GM12878 (cell line): ENCODE measurements at regions not wholly inside any gene's neighbourhood (a gene's known extent, or its start where the extent isn't known, plus 50 kb on each side); places are given as distances from the start of the nearest gene placed in this dataset.

ENCODE experiments used
- ATAC-seq: fragments of 200-7000 bp; cut with Tn5 transposase; 3 replicates; pipeline ENCODE4 v1.9.1; 2020; ENCODE audit warnings: mild to moderate bottlenecking, moderate library complexity
- BruUV-seq: library from RNA; stranded (reverse); fragments of 400-500 nt; replicated peaks from 2 replicates; lab custom pipeline; 2021; lab: Mats Ljungman, UMichigan
- CTCF ChIA-PET: fragments of 300-600 bp; sonication (Branson Sonifier 250); formaldehyde crosslinking; extraction: SDS; loops from one replicate; lab custom pipeline; 2021; ENCODE audit warnings: inconsistent platforms; lab: Yijun Ruan, JAX
- POLR2A ChIA-PET: fragments of 350-600 bp; formaldehyde crosslinking; extraction: SDS; loops from one replicate; lab custom pipeline; 2021; ENCODE audit warnings: inconsistent platforms; lab: Charles Lee
- RAD21 ChIA-PET: fragments of 300-600 bp; sonication (Branson Sonifier 250); formaldehyde crosslinking; loops from one replicate; lab custom pipeline; 2023; ENCODE audit warnings: antibody characterized with exemption; ENCODE audit not compliant: unreplicated experiment; lab: Charles Lee
- SMC1A ChIA-PET: fragments of 300-600 bp; sonication (Branson Sonifier 250); formaldehyde crosslinking; loops from one replicate; lab custom pipeline; 2023; ENCODE audit not compliant: unreplicated experiment, uncharacterized antibody; lab: Charles Lee
- DNase-seq: peaks from one replicate; pipeline ENCODE4 v3.0.0-alpha.2; 2011; ENCODE audit warnings: low read depth, low spot score
- FAIRE-seq: peaks from 3 replicates; lab custom pipeline; 2011; peaks lifted over from hg19 to GRCh38; lab: Jason Lieb, UNC
- H2AFZ ChIP-seq: 2 replicates; pipeline ENCODE4 v1.6.0; 2011; ENCODE audit warnings: low read depth, low read length, control low read depth; ENCODE audit not compliant: control insufficient read depth
- H3K27ac ChIP-seq: 2 replicates; pipeline ENCODE4 v1.5.1; 2011; ENCODE audit warnings: control low read depth; ENCODE audit not compliant: control insufficient read depth, insufficient read depth
- H3K27me3 ChIP-seq, 2 experiments: replicated peaks in 1 of 2; 2 replicates each; pipeline versions ENCODE4 v1.6.0 to v1.6.1; 2011; ENCODE audit warnings: low read length in 1 of 2; ENCODE audit not compliant: control insufficient read depth in 2 of 2, insufficient read depth in 2 of 2
- H3K36me3 ChIP-seq, 2 experiments: 2 replicates each; pipeline ENCODE4 v1.5.1; 2011; ENCODE audit warnings: low read length in 1 of 2; ENCODE audit not compliant: control insufficient read depth in 2 of 2, insufficient read depth in 2 of 2
- H3K4me1 ChIP-seq: 2 replicates; pipeline ENCODE4 v1.6.1; 2011; ENCODE audit warnings: mild to moderate bottlenecking, low read length, moderate library complexity, mixed read lengths; ENCODE audit not compliant: control insufficient read depth, insufficient read depth
- H3K4me2 ChIP-seq: 2 replicates; pipeline ENCODE4 v1.6.0; 2011; ENCODE audit warnings: control low read depth; ENCODE audit not compliant: control insufficient read depth, insufficient read depth
- H3K4me3 ChIP-seq: fragments of 200-600 bp; sonication (generic); 2 replicates; pipeline ENCODE4 v1.5.1; 2016
- H3K79me2 ChIP-seq: 2 replicates; pipeline ENCODE4 v1.6.0; 2011; ENCODE audit warnings: low read length; ENCODE audit not compliant: control insufficient read depth, insufficient read depth
- H3K9ac ChIP-seq: 2 replicates; pipeline ENCODE4 v1.8.0; 2011; ENCODE audit warnings: low read length, control low read depth, mixed read lengths; ENCODE audit not compliant: control insufficient read depth, insufficient read depth
- H3K9me3 ChIP-seq: replicated peaks from 3 replicates; pipeline ENCODE4 v1.5.1; 2011; ENCODE audit warnings: mild to moderate bottlenecking, low read length; ENCODE audit not compliant: control insufficient read depth, insufficient read depth
- H4K20me1 ChIP-seq: 2 replicates; pipeline ENCODE4 v1.6.0; 2011; ENCODE audit not compliant: control insufficient read depth, insufficient read depth
- CHD2 ChIP-seq: IDR thresholded peaks from 2 replicates; pipeline ENCODE4 v1.6.1; 2011; ENCODE audit warnings: low read depth, low read length, improper control_type of control experiment, borderline replicate concordance
- DPF2 ChIP-seq: fragments of 450-650 bp; IDR thresholded peaks from 2 replicates; pipeline ENCODE4 v1.6.1; 2017; ENCODE audit warnings: mild to moderate bottlenecking
- EED ChIP-seq: sonication (generic); IDR thresholded peaks from 2 replicates; pipeline ENCODE4 v1.6.1; 2016; ENCODE audit warnings: antibody characterized with exemption, low read depth
- EZH2 ChIP-seq: IDR thresholded peaks from 2 replicates; pipeline ENCODE4 v1.6.1; 2012; ENCODE audit warnings: low read depth, mild to moderate bottlenecking, control low read depth, inconsistent platforms, low read length, borderline replicate concordance; ENCODE audit not compliant: control insufficient read depth
- FOXM1 ChIP-seq: IDR thresholded peaks from 2 replicates; pipeline ENCODE4 v1.6.1; 2012; ENCODE audit warnings: low read depth, mild to moderate bottlenecking, inconsistent platforms, low read length, moderate library complexity
- PAX5 ChIP-seq: IDR thresholded peaks from 2 replicates; pipeline ENCODE4 v1.6.1; 2011; ENCODE audit warnings: low read depth, low read length, borderline replicate concordance
- POLR2AphosphoS2 ChIP-seq: IDR thresholded peaks from 2 replicates; pipeline ENCODE4 v1.6.1; 2011; ENCODE audit warnings: low read depth, mild to moderate bottlenecking, low read length, improper control_type of control experiment, moderate library complexity
- ZNF274 ChIP-seq: IDR thresholded peaks from one replicate; pipeline ENCODE4 v1.8.0; 2011; ENCODE audit not compliant: insufficient read length, insufficient read depth
- WGBS: methylation state at CpG from one replicate; pipeline ENCODE4 v1.1.6; 2016; ENCODE audit warnings: low lambda C conversion rate; ENCODE audit not compliant: insufficient replicate concordance, insufficient coverage; ENCODE audit errors: missing lambda C conversion rate; 5-methylcytosine and 5-hydroxymethylcytosine counted together
- in situ Hi-C: fragments of 300-500 bp; cut with MboI; formaldehyde crosslinking; loops from 9 replicates; pipeline ENCODE4 v1.14.3; 2018; ENCODE audit warnings: mixed read lengths
- intact Hi-C: fragments of 100-400 bp; cut with micrococcal nuclease; formaldehyde crosslinking; loops from one replicate; pipeline ENCODE4 v1.14.2; 2022; ENCODE audit not compliant: unreplicated experiment
- TF ChIP-seq, protein P1 (sequence below): fragments of 450-650 bp; formaldehyde crosslinking; IDR thresholded peaks from 2 replicates; pipeline ENCODE4 v1.4.0; 2020; ENCODE audit warnings: mild to moderate bottlenecking, moderate library complexity
- TF ChIP-seq, protein P2 (sequence below): fragments of 450-650 bp; IDR thresholded peaks from 2 replicates; pipeline ENCODE4 v1.6.1; 2017; ENCODE audit warnings: mild to moderate bottlenecking
- TF ChIP-seq, protein P3 (sequence below): fragments of 450-650 bp; conservative IDR thresholded peaks from 2 replicates; pipeline ENCODE4 v1.6.1; 2017; ENCODE audit warnings: mild to moderate bottlenecking, moderate library complexity
- TF ChIP-seq, protein P4 (sequence below): fragments of 450-650 bp; IDR thresholded peaks from 2 replicates; pipeline ENCODE4 v1.6.1; 2018; ENCODE audit warnings: mild to moderate bottlenecking, low read depth, moderate library complexity; ENCODE audit not compliant: partially characterized antibody

DNA sequence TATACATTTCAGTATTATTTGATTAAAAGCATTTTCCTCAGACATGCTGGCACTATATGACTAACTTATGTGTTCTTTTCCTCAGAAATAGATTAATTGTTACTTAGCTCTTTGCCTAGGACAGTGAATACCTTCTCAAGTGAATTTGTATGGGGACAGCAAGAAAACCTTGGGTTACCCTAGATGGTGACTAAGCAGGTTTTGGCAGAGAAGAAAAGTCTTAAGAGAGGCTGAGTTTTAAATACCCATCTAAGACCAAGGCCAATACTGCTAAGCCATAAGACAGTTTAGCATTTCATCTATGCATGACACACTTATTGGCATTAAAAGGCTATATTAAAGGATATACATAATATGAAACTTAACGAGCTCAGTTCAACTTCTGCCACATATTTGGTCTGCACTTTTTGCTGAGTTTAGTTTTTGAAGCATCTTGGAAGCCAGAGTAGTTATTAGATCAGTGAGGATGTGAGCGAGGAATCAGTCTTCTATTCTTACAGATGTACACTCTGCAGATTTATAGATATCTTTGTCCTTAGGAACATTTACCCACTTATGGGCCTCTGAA, 54.6 kb upstream of the FAM3C start:
- Histone ChIP-seq H3K4me2 (no peak overlapping the region), H3K4me3 (no peak overlapping the region), H3K27ac (no peak overlapping the region), H3K9ac (no peak overlapping the region), H3K79me2 (no peaks in the 10 kb centered on the region), H4K20me1 (no peaks in the 10 kb centered on the region), H2AFZ (no peak overlapping the region), H3K27me3 (no peaks in the 10 kb centered on the region), H3K4me1 (no peaks in the 10 kb centered on the region), H3K36me3 (no peaks in the 10 kb centered on the region), H3K9me3 (no peaks in the 10 kb centered on the region)
- ChIA-PET POLR2A (interaction anchor here (0.8 to 2.5 kb wide), 4 partner anchors 9 to 48 kb away, joined by 3 to 10 read pairs (median 4); no protein-coding TSS in a partner anchor), CTCF (interaction anchor here (0.6 to 2.4 kb wide), 4 partner anchors 9 to 53 kb away, joined by 3 to 8 read pairs (median 4); no protein-coding TSS in a partner anchor), RAD21 (interaction anchor here (0.8 to 1.4 kb wide), 2 partner anchors 55 to 80 kb away, joined by 3 to 4 read pairs; partner anchors contain the start of gene FAM3C), SMC1A (interaction anchor here (0.6 to 2.6 kb wide), 8 partner anchors 10 to 172 kb away, joined by 3 to 21 read pairs (median 4); no protein-coding TSS in a partner anchor)
- ATAC-seq: no peak
- DNase-seq: no peak
- no peak for FAIRE-seq
- in situ Hi-C loops: no loop called here
- WGBS: 40% methylated on average over 2 of the region's 2 CpGs
- intact Hi-C loops: no loop called here
- no TSS peak for BruUV-seq
- TF ChIP-seq, protein P1, sequence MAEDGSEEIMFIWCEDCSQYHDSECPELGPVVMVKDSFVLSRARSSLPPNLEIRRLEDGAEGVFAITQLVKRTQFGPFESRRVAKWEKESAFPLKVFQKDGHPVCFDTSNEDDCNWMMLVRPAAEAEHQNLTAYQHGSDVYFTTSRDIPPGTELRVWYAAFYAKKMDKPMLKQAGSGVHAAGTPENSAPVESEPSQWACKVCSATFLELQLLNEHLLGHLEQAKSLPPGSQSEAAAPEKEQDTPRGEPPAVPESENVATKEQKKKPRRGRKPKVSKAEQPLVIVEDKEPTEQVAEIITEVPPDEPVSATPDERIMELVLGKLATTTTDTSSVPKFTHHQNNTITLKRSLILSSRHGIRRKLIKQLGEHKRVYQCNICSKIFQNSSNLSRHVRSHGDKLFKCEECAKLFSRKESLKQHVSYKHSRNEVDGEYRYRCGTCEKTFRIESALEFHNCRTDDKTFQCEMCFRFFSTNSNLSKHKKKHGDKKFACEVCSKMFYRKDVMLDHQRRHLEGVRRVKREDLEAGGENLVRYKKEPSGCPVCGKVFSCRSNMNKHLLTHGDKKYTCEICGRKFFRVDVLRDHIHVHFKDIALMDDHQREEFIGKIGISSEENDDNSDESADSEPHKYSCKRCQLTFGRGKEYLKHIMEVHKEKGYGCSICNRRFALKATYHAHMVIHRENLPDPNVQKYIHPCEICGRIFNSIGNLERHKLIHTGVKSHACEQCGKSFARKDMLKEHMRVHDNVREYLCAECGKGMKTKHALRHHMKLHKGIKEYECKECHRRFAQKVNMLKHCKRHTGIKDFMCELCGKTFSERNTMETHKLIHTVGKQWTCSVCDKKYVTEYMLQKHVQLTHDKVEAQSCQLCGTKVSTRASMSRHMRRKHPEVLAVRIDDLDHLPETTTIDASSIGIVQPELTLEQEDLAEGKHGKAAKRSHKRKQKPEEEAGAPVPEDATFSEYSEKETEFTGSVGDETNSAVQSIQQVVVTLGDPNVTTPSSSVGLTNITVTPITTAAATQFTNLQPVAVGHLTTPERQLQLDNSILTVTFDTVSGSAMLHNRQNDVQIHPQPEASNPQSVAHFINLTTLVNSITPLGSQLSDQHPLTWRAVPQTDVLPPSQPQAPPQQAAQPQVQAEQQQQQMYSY (CRISPR knock-in tag): no peak
- TF ChIP-seq EED: no peak
- TF ChIP-seq POLR2AphosphoS2: no peak
- TF ChIP-seq PAX5: no peak
- TF ChIP-seq CHD2: no peak
- TF ChIP-seq, protein P2, sequence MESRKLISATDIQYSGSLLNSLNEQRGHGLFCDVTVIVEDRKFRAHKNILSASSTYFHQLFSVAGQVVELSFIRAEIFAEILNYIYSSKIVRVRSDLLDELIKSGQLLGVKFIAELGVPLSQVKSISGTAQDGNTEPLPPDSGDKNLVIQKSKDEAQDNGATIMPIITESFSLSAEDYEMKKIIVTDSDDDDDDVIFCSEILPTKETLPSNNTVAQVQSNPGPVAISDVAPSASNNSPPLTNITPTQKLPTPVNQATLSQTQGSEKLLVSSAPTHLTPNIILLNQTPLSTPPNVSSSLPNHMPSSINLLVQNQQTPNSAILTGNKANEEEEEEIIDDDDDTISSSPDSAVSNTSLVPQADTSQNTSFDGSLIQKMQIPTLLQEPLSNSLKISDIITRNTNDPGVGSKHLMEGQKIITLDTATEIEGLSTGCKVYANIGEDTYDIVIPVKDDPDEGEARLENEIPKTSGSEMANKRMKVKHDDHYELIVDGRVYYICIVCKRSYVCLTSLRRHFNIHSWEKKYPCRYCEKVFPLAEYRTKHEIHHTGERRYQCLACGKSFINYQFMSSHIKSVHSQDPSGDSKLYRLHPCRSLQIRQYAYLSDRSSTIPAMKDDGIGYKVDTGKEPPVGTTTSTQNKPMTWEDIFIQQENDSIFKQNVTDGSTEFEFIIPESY: no peak
- TF ChIP-seq, protein P3, sequence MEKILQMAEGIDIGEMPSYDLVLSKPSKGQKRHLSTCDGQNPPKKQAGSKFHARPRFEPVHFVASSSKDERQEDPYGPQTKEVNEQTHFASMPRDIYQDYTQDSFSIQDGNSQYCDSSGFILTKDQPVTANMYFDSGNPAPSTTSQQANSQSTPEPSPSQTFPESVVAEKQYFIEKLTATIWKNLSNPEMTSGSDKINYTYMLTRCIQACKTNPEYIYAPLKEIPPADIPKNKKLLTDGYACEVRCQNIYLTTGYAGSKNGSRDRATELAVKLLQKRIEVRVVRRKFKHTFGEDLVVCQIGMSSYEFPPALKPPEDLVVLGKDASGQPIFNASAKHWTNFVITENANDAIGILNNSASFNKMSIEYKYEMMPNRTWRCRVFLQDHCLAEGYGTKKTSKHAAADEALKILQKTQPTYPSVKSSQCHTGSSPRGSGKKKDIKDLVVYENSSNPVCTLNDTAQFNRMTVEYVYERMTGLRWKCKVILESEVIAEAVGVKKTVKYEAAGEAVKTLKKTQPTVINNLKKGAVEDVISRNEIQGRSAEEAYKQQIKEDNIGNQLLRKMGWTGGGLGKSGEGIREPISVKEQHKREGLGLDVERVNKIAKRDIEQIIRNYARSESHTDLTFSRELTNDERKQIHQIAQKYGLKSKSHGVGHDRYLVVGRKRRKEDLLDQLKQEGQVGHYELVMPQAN: no peak
- TF ChIP-seq DPF2: no peak
- TF ChIP-seq, protein P4, sequence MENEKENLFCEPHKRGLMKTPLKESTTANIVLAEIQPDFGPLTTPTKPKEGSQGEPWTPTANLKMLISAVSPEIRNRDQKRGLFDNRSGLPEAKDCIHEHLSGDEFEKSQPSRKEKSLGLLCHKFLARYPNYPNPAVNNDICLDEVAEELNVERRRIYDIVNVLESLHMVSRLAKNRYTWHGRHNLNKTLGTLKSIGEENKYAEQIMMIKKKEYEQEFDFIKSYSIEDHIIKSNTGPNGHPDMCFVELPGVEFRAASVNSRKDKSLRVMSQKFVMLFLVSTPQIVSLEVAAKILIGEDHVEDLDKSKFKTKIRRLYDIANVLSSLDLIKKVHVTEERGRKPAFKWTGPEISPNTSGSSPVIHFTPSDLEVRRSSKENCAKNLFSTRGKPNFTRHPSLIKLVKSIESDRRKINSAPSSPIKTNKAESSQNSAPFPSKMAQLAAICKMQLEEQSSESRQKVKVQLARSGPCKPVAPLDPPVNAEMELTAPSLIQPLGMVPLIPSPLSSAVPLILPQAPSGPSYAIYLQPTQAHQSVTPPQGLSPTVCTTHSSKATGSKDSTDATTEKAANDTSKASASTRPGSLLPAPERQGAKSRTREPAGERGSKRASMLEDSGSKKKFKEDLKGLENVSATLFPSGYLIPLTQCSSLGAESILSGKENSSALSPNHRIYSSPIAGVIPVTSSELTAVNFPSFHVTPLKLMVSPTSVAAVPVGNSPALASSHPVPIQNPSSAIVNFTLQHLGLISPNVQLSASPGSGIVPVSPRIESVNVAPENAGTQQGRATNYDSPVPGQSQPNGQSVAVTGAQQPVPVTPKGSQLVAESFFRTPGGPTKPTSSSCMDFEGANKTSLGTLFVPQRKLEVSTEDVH: no peak
- TF ChIP-seq FOXM1: no peak
- no peak for TF ChIP-seq ZNF274
- TF ChIP-seq EZH2: no peak
